ENCODE measurements at regions not wholly inside any gene's neighbourhood (a gene's known extent, or its start where the extent isn't known, plus 50 kb on each side); places are given as distances from the start of the nearest gene placed in this dataset.
"Not testable (repeated sequence)": the region's sequence is repeated elsewhere in the genome, so short reads cannot be mapped to it uniquely, and the experiment has no call there.

- in situ Hi-C loops (cut with HindIII; ENCODE audit: low sequenced_read_pairs): no loop called here
Measured at GRCh38 chr6:144471986-144472385, 186.9 kb downstream of the UTRN start.

DNA sequence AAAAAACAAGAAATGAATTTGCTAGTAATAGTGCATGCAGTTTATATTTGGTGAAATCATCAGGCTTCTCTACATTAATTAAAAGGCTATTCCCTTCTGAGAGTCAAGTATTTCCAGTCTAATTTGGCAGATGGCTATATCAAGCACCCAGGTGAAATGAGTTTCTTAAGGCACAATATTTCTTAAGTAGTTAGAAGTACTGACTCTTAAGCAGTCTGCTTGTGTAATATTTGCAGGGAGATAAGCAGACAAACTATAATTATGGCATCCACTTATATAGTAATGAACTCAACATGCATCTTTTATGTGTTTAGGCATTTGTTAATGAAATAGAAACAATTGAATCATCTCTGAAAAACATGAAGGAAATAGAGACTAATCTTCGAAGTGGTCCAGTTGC lies 189.2 kb downstream of the UTRN start:
- in situ Hi-C loops (cut with HindIII; ENCODE audit: low sequenced_read_pairs): no loop called here

- in situ Hi-C loops (cut with HindIII; ENCODE audit: low sequenced_read_pairs): loop anchor here (25.0 kb wide), 1 partner anchor 188 kb away; the partner anchor contains the start of gene UTRN
Measured at GRCh38 chr6:144474904-144475303, 189.8 kb downstream of the UTRN start.

GRCh38 chr6:144475411-144475810 lies 190.3 kb downstream of the UTRN start:
- in situ Hi-C loops (cut with HindIII; ENCODE audit: low sequenced_read_pairs): loop anchor here (25.0 kb wide), 1 partner anchor 188 kb away; the partner anchor contains the start of gene UTRN

GRCh38 chr6:144476286-144476685 lies 191.2 kb downstream of the UTRN start:
- in situ Hi-C loops (cut with HindIII; ENCODE audit: low sequenced_read_pairs): loop anchor here (25.0 kb wide), 1 partner anchor 189 kb away; the partner anchor contains the start of gene UTRN

DNA sequence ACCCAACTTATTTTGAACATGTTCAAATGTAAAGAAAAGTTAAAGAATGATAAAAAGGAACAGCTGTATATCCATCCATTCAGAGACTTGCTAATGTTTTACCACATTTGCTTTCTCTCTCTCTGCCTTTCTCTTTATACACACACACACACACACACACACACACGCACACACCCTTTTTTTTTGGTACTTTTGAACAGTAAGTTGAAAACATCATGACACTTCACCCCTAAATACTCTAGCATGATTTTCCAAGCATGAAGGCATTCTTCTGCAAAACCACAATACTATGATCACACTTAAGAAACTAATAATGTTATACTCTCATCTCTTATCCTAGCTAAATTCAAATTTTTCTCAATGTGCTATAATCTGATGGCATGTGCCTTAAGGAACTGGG lies 192.3 kb downstream of the UTRN start:
- in situ Hi-C loops (cut with HindIII; ENCODE audit: low sequenced_read_pairs): loop anchor here (25.0 kb wide), 1 partner anchor 190 kb away; the partner anchor contains the start of gene UTRN

- in situ Hi-C loops (cut with HindIII; ENCODE audit: low sequenced_read_pairs): loop anchor here (25.0 kb wide), 1 partner anchor 191 kb away; the partner anchor contains the start of gene UTRN
Measured at GRCh38 chr6:144477856-144478255, 192.7 kb downstream of the UTRN start.

- in situ Hi-C loops (cut with HindIII; ENCODE audit: low sequenced_read_pairs): loop anchor here (25.0 kb wide), 1 partner anchor 191 kb away; the partner anchor contains the start of gene UTRN
Measured at GRCh38 chr6:144478483-144478882, 193.3 kb downstream of the UTRN start.

DNA sequence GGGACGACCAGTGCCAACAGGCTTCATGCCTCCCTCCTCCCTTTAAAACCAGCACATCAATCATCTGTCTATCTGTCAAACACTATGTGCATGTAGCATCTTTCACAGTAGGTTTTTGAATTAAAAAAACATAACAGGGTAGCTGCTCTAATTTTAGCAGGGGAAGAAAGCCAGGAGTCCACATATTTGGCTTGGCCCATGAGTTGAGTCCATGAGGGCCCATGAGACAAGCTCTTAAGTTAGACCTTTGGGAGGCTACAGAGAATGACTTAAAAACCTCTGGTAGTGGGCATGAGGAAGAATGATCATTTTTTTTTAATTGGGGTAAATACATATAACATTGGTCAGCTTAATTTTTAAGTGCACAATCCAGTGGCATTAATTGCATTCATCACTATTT lies 194.9 kb downstream of the UTRN start:
- in situ Hi-C loops (cut with HindIII; ENCODE audit: low sequenced_read_pairs): loop anchor here (25.0 kb wide), 1 partner anchor 193 kb away; the partner anchor contains the start of gene UTRN

DNA sequence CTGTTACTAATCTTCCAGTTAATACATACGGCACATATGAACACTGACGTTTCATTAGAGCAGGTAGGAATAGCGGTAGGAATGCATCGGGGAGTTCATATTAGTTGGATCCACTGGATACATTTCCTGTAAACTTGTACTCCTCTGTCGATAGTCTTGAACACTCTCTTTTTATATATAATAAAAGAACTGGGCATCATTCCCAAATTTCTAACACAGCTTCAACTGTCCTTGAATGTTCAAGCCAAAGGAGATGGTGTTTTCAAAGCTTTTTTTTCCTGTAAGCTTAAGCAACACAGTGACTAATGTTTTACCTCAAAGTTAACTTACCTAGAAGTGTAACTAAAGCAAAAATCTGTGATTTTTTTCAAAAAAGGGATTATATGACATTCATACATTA lies 195.3 kb downstream of the UTRN start:
- in situ Hi-C loops (cut with HindIII; ENCODE audit: low sequenced_read_pairs): loop anchor here (25.0 kb wide), 1 partner anchor 193 kb away; the partner anchor contains the start of gene UTRN

DNA sequence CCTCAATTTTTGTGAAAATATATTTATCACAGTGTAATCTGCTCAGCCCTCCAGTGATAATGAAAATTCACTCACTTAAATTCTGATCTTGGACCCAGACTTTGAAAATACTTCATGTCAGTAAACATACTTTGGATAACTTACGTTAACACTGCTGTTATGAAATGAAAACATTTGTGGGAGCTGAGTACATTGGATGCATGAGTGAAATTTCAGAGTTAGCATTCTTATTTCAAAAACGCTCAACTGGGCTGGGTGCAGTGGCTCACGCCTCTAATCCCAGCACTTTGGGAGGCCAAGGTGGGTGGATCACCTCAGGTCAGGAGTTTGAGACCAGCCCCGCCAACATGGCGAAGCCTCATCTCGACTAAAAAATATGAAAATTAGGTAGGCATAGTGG lies 196.4 kb downstream of the UTRN start:
- in situ Hi-C loops (cut with HindIII; ENCODE audit: low sequenced_read_pairs): loop anchor here (25.0 kb wide), 1 partner anchor 194 kb away; the partner anchor contains the start of gene UTRN

GRCh38 chr6:144482142-144482541 lies 197.0 kb downstream of the UTRN start:
- in situ Hi-C loops (cut with HindIII; ENCODE audit: low sequenced_read_pairs): loop anchor here (25.0 kb wide), 1 partner anchor 195 kb away; the partner anchor contains the start of gene UTRN

- in situ Hi-C loops (cut with HindIII; ENCODE audit: low sequenced_read_pairs): loop anchor here (25.0 kb wide), 1 partner anchor 198 kb away; the partner anchor contains the start of gene UTRN
Measured at GRCh38 chr6:144485531-144485930, 200.4 kb downstream of the UTRN start.

DNA sequence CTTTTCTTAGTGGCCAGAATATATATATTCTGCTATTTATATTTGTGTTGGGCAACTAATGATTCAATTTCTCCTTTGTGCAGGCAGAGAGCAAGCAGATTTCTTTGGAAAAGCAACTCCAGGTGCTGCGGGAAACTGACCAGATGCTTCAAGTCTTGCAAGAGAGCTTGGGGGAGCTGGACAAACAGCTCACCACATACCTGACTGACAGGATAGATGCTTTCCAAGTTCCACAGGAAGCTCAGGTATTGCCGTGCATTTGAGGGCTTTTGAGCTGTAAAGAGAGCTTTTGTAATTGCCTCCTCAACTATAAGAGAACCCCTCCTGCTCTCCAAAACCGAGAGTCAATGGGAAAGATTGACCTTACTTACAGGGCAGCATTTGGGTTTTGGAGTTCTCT lies 203.5 kb downstream of the UTRN start:
- in situ Hi-C loops (cut with HindIII; ENCODE audit: low sequenced_read_pairs): loop anchor here (25.0 kb wide), 1 partner anchor 201 kb away; the partner anchor contains the start of gene UTRN

GRCh38 chr6:144493035-144493910 lies 208.1 kb downstream of the UTRN start:
- in situ Hi-C loops (cut with HindIII; ENCODE audit: low sequenced_read_pairs): loop anchor here (25.0 kb wide), 1 partner anchor 206 kb away; the partner anchor contains the start of gene UTRN

DNA sequence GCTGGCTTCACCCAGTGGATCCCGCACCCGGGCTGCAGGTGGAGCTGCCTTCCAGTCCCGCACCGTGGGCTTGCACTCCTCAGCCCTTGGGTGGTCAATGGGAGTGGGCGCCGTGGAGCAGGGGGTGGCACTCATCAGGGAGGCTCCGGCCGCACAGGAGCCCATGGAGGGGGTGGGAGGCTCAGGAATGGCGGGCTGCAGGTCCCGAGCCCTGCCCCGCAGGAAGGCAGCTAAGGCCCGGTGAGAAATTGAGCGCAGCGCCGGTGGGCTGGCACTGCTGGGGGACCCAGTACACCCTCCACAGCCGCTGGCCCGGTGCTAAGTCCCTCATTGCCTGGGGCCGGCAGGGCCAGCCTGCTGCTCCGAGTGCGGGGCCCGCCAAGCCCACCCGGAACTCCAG lies 209.9 kb downstream of the UTRN start:
- in situ Hi-C loops (cut with HindIII; ENCODE audit: low sequenced_read_pairs): loop anchor here (25.0 kb wide), 1 partner anchor 208 kb away; the partner anchor contains the start of gene UTRN

GRCh38 chr6:144497650-144498049 lies 212.5 kb downstream of the UTRN start:
- in situ Hi-C loops (cut with HindIII; ENCODE audit: low sequenced_read_pairs): loop anchor here (25.0 kb wide), 1 partner anchor 210 kb away; the partner anchor contains the start of gene UTRN

- in situ Hi-C loops (cut with HindIII; ENCODE audit: low sequenced_read_pairs): no loop called here
Measured at GRCh38 chr6:144500892-144501291, 215.8 kb downstream of the UTRN start.

DNA sequence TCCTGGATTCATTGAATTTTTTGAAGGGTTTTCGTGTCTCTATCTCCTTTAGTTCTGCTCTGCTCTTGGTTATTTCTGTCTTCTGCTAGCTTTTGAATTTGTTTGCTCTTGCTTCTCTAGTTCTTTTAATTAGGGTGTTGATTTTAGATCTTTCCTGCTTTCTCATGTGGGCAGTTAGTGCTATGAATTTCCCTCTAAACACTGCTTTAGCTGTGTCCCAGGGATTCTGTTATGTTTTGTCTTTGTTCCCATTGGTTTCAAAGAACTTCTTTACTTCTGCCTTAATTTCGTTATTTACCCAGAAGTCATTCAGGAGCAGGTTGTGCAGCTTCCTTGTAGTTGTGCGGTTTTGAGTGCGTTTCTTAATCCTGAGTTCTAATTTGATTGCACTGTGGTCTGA lies 220.1 kb downstream of the UTRN start:
- in situ Hi-C loops (cut with HindIII; ENCODE audit: low sequenced_read_pairs): not testable (repeated sequence)

DNA sequence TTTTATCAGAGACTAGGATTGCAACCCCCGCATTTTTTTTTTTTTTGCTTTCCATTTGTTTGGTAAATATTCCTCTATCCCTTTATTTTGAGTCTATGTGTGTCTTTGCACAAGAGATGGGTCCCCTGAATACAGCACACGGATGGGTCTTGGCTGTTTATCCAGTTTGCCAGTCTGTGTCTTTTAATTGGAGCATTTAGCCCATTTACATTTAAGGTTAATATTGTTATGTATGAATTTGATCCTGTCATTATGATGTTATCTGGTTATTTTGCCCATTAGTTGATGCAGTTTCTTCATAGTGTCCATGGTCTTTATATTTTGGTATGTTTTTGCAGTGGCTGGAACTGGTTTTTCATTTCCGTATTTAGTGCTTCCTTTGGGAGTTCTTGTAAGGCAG lies 220.9 kb downstream of the UTRN start:
- in situ Hi-C loops (cut with HindIII; ENCODE audit: low sequenced_read_pairs): not testable (repeated sequence)

- in situ Hi-C loops (cut with HindIII; ENCODE audit: low sequenced_read_pairs): not testable (repeated sequence)
Measured at GRCh38 chr6:144507772-144508312, 222.7 kb downstream of the UTRN start.
